KBM-7 (cell line): ENCODE measurements at regions not wholly inside any gene's neighbourhood (a gene's known extent, or its start where the extent isn't known, plus 50 kb on each side); places are given as distances from the start of the nearest gene placed in this dataset.
"Not testable (repeated sequence)": the region's sequence is repeated elsewhere in the genome, so short reads cannot be mapped to it uniquely, and the experiment has no call there.

Experiments
- DNase-seq: peaks from one replicate; pipeline ENCODE4 v3.0.0-alpha.2; 2015
- in situ Hi-C: fragments of 300-500 bp; cut with MboI; formaldehyde crosslinking; loops from 2 replicates; pipeline ENCODE4 v1.14.3; 2020; ENCODE audit warnings: low sequenced_read_pairs, low pct_unique_long_range_greater_than_20kb, mixed read lengths

- in situ Hi-C loops, DNase-seq: not testable (repeated sequence)
Measured at GRCh38 chr15:28789401-28790114, 58.9 kb downstream of the GOLGA6L7 start.

GRCh38 chr15:28788649-28789400, 59.6 kb downstream of the GOLGA6L7 start:
- in situ Hi-C loops, DNase-seq: not testable (repeated sequence)

- DNase-seq, in situ Hi-C loops: not testable (repeated sequence)
Measured at GRCh38 chr15:28788176-28788575, 60.3 kb downstream of the GOLGA6L7 start.

GRCh38 chr15:28786521-28786920, 61.9 kb downstream of the GOLGA6L7 start:
- in situ Hi-C loops: no loop called here
- peak; percentile 1 for DNase-seq

- in situ Hi-C loops, DNase-seq: not testable (repeated sequence)
Measured at GRCh38 chr15:28784347-28785163, 63.9 kb downstream of the GOLGA6L7 start.

GRCh38 chr15:28783873-28784272, 64.6 kb downstream of the GOLGA6L7 start:
- no peak for DNase-seq
- in situ Hi-C loops: no loop called here

- no peak for DNase-seq
- in situ Hi-C loops: no loop called here
Measured at GRCh38 chr15:28783466-28783865, 65.0 kb downstream of the GOLGA6L7 start.

- DNase-seq, in situ Hi-C loops: not testable (repeated sequence)
Measured at GRCh38 chr15:28778397-28778796, 66.2 kb upstream of the GOLGA8M start.

GRCh38 chr15:28772857-28773256, 60.6 kb upstream of the GOLGA8M start:
- in situ Hi-C loops, DNase-seq: not testable (repeated sequence)
